ENCODE measurements at regions not wholly inside any gene's neighbourhood (a gene's known extent, or its start where the extent isn't known, plus 50 kb on each side); places are given as distances from the start of the nearest gene placed in this dataset.
A peak's percentile ranks its signal among the peaks of the same experiment; 100 is the strongest.

- no peak for DNase-seq (ENCODE audit: insufficient read length, low spot score)
- no peak for FAIRE-seq
- TF ChIP-seq CTCF (IDR thresholded peaks at IDR 0.05; ENCODE audit: insufficient read depth, missing control alignments) = no peak
Measured at GRCh38 chrX:98407584-98407983, 1523.9 kb downstream of the RPA4 start.

- TF ChIP-seq CTCF (IDR thresholded peaks at IDR 0.05; ENCODE audit: insufficient read depth, missing control alignments) = no peak
- no peak for FAIRE-seq
- no peak for DNase-seq (ENCODE audit: insufficient read length, low spot score)
Measured at GRCh38 chrX:98409867-98410266, 1526.2 kb downstream of the RPA4 start.

GRCh38 chrX:98412058-98412457, 1528.3 kb downstream of the RPA4 start:
- TF ChIP-seq CTCF (IDR thresholded peaks at IDR 0.05; ENCODE audit: insufficient read depth, missing control alignments) = no peak
- FAIRE-seq = no peak

GRCh38 chrX:98422536-98422935, 1538.8 kb downstream of the RPA4 start:
- FAIRE-seq (no peak), DNase-seq (ENCODE audit: insufficient read length, low spot score) (no peak)
- TF ChIP-seq CTCF (IDR thresholded peaks at IDR 0.05; ENCODE audit: insufficient read depth, missing control alignments) = no peak

More at GRCh38 chrX:98412058-98412457, 1528.3 kb downstream of the RPA4 start:
- DNase-seq (ENCODE audit: insufficient read length, low spot score) = no peak

- DNase-seq (ENCODE audit: insufficient read length, low spot score) (no peak), FAIRE-seq (no peak)
- no peak for TF ChIP-seq CTCF (IDR thresholded peaks at IDR 0.05; ENCODE audit: insufficient read depth, missing control alignments)
Measured at GRCh38 chrX:98432413-98432812, 1548.7 kb downstream of the RPA4 start.

GRCh38 chrX:98448524-98448923, 1564.8 kb downstream of the RPA4 start:
- FAIRE-seq = no peak
- no peak for TF ChIP-seq CTCF (IDR thresholded peaks at IDR 0.05; ENCODE audit: insufficient read depth, missing control alignments)
- no peak for DNase-seq (ENCODE audit: insufficient read length, low spot score)

GRCh38 chrX:98452456-98452855, 1568.7 kb downstream of the RPA4 start:
- TF ChIP-seq CTCF (IDR thresholded peaks at IDR 0.05; ENCODE audit: insufficient read depth, missing control alignments) = peak; percentile 2
- no peak for FAIRE-seq
- no peak for DNase-seq (ENCODE audit: insufficient read length, low spot score)
